ENCODE measurements at regions not wholly inside any gene's neighbourhood (a gene's known extent, or its start where the extent isn't known, plus 50 kb on each side); places are given as distances from the start of the nearest gene placed in this dataset.

- DNase-seq (ENCODE audit: low spot score): no peak
Observed at GRCh38 chr13:24008679-24009078, 111.4 kb upstream of the C1QTNF9B start.

- no peak for DNase-seq (ENCODE audit: low spot score)
Observed at GRCh38 chr13:24011266-24011665, 114.0 kb upstream of the C1QTNF9B start.

GRCh38 chr13:24012648-24013047 lies 115.3 kb upstream of the C1QTNF9B start:
- no peak for DNase-seq (ENCODE audit: low spot score)

DNA sequence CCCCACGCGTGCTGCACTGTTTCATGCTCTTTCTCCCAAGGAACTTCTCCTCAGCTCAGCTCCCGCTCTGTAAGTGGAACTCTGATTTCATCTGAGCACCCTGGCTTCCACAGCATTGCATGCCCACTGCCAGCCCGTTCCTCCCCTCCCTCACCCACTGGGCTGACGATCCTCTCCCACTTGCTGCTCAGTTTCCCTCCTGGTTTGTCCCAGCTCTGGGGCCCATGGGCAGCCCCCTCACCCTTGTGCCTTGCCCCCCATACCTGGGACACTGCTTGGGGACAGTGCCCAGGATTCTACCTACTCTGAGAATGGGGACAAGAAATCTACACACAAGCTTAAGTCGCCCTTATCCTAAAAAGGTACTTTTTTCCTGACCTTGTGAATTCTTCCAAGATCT lies 115.9 kb upstream of the C1QTNF9B start:
- DNase-seq (ENCODE audit: low spot score): no peak

DNA sequence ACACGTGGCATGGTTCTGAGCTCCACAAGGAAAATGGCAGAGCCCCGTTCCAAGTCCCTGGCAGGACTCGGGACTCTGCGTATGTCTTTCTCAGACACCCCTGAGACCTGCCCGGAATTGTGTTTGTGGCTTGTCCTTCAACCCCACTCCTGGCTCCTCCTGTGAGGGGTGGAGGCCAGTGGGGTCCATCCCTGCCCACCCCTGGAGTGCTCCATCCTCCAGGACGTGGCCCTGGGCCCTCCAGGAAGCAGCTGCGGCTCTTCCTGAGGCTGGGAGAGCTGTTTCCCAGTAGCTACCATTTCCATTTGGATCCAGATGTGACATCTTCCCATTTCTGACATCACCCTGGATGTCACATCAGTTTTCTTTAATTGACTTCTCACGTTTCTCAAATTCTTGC lies 118.7 kb upstream of the C1QTNF9B start:
- DNase-seq (ENCODE audit: low spot score): no peak

GRCh38 chr13:24022568-24022967 lies 125.3 kb upstream of the C1QTNF9B start:
- no peak for DNase-seq (ENCODE audit: low spot score)

DNA sequence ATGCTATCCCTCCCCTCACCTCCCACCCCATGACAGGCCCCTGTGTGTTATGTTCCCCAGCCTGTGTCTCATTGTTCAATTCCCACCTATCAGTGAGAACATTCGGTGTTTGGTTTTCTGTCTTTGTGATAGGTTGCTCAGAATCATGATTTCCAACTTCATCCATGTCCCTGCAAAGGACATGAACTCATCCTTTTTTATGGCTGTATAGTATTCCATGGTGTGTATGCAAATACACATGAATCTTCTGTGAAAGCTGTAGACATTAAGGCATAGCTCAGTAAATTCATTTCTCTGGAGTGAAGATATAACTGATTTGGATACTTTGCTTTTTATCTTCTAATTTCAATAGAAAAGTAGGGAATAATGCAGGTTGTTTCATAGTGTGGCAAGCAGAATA lies 125.8 kb upstream of the C1QTNF9B start:
- no peak for DNase-seq (ENCODE audit: low spot score)

DNA sequence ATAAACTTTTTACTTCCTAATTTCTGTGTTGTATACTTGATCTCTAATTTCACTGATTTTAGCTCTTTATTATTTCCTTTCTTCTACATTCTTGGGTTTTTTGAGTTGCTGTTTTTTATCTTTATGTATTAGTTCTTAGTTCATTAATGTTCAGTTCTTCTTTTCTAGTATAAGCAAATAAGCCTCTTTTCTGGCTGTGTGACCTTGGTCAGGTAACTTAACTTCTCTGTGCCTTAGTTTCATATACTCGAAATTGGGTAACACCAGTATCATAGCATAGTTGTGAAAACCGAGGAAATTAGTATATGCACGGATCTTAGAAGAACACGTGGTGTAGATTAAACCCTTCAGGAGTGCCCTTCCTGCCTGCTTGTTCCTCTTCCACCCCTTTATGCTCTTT lies 130.2 kb upstream of the C1QTNF9B start:
- no peak for DNase-seq (ENCODE audit: low spot score)

- DNase-seq (ENCODE audit: low spot score): no peak
Observed at GRCh38 chr13:24032252-24032651, 128.3 kb upstream of the SPATA13 start.

DNA sequence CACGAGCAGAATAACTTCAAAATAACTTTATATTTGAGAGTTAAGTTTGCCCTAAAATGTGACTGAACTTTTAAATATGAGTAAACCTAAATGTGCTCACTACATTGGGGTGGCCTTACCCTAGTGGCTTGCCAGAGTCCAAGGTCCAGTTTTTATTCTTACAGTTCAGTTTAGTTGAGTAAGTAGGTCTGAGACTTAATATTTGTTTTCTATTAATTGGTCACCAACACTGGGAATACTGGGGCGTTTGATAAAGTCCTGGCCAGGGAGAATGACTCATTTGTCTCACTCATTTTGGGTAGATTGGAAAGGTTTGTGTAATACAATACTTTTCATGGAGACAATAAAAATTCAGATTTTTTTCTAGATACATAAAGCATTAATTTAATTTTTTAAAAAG lies 127.8 kb upstream of the SPATA13 start:
- DNase-seq (ENCODE audit: low spot score): no peak

DNA sequence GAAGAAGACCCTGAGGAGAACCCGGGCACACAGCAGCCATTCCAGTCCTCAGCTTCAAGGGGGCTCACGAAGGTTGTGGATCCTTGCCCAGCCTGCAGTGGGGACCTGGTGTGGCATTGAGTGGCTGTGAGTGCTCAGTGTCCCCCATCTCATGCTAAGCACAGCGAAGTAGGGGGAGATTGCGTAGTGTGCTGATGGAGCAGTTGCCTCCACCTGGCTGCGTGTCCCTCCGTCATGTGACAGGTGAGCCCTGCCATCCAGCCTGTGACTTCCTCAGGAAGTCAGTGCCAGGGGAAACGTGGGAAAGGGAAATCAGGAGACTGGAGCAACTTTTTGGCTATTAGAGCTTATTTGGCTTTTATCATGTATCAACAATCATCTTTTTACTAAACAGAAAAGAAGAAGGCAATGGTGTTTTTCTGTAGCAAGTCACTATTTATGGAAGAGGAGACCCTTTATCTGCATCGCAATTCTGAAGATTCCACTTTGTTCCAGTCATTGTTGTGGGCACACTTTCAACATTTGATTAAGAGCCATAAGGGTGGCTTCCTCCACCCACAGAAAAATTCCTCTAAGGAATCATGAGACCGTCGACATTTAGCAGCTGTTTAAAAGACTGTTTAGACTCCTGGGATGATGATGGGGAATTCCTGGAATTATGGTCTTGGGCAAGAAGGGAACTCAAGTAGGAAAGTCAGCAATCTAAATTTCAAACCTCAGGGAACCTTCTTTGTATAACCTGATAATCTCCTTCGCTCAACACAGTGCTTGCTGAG lies 126.8 kb upstream of the SPATA13 start:
- DNase-seq (ENCODE audit: low spot score): no peak

- no peak for DNase-seq (ENCODE audit: low spot score)
Observed at GRCh38 chr13:24035411-24035810, 125.1 kb upstream of the SPATA13 start.

GRCh38 chr13:24036115-24036514 lies 124.4 kb upstream of the SPATA13 start:
- no peak for DNase-seq (ENCODE audit: low spot score)

DNA sequence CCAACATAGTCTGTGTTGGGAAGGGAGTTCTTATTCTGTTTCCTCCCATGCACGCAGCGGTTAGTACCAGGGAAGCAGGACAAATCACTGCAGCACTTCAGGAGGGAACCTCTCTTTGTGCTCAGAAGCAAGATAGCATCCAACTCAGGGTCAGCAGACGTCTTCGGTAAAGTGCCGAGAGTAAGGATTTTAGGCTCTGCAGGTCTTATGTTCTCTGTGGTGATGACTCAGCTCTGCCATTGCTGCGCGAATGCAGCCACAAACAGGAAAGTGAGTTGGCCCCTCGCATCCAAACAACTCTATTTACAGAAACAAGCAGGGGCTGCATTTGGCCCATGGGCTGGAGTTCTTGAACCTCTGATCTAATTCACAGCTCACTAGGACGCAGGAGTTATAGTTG lies 122.1 kb upstream of the SPATA13 start:
- DNase-seq (ENCODE audit: low spot score): no peak

DNA sequence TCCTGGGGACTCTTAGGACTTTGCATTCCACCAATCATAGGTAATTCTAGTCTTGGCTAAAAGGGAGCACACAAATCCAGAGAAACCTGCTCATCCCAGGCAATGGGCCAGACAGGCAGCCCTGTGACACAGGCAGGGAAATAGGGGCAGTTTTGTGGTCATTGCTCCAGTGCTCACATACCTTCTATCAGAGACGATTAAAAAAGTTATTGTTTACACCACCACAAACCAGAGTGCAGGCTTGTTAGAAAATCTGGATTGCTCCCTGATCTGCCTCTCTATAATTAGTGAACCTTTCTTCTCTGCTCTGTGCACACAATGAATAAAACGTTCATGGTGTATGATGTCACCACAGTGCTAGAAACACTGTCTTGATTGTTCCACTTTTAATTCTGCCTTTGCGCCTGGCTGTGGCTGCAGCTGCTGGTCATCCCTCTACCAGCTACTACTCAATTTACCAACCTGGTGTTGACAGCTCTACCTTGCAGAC lies 121.6 kb upstream of the SPATA13 start:
- no peak for DNase-seq (ENCODE audit: low spot score)

DNA sequence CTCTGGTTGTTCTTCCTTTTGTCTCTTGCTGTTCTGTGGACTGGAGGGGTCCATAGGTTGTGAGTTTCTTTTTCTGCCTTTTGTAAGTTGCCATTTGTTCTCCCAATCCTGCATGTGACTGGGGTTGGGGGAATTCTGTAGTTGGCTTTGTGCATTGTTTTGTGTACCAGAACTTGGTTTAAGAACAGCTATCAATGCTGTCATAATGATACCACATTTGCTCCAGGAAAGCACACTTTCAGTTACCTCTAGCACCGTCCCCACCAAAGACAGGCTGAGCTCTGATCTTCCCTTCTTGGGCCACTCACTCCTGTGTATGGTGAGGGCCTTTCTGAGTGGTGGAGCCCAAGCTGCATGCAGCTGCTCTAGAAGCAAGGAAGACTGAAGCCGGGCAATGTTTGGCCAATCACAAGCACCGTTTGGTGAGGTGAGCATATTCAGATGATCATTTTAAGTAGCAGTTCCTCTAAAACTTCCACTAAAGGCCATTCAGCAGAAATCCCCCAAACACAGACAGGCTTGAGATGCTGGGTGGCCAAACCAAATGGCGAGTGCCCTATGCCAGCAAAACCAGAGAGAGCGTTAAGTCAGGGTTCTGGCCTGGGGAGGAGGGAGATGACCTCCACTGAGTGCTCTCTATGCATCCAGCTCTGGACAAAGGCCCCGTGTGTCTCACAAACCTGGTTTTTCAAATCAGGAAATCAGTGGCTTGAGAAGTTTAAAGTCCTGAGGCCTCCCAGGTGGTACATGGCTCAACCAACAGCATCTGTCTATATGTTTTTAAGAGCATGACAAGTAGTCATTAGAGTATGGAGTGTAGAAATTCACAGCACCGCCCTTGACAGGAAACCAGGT lies 120.7 kb upstream of the SPATA13 start:
- DNase-seq (ENCODE audit: low spot score): no peak

GRCh38 chr13:24040835-24041234 lies 119.7 kb upstream of the SPATA13 start:
- no peak for DNase-seq (ENCODE audit: low spot score)

- DNase-seq (ENCODE audit: low spot score): no peak
Observed at GRCh38 chr13:24041651-24042225, 118.8 kb upstream of the SPATA13 start.

DNA sequence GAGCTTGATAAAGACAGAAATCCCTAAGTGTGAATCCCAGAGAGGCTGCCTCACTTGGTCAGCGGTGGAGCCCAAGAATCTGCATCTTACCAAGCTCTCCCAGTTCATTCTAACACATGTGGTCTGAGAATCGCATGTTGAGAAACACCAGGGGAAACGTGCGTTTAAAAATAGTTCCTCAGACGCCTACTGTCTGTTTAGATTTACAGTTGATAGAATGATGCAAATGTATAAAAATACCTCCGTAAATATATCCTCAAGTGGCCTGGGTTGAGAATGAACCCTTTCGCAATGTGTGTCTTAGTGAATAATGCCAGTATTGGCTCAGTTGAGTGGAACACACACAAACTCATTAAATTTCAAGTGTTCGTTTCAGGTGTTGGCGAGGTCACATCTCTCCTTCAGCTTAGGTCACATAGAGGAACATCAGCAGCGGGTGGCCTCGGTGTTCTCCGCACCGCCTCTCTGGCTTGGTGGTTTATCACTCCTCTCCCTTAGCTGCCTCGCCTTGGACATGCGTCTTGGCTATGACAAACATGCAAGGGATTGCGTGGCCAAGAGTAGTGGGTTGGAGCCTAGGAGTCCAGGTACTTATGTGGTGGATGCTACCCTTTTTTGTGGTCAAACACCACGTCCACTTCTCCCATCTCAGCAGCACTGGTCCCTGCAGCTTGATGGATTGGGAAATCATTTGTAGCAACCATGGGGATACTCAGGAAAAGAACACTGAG lies 117.6 kb upstream of the SPATA13 start:
- no peak for DNase-seq (ENCODE audit: low spot score)

- DNase-seq (ENCODE audit: low spot score): no peak
Observed at GRCh38 chr13:24043590-24044350, 116.8 kb upstream of the SPATA13 start.

DNA sequence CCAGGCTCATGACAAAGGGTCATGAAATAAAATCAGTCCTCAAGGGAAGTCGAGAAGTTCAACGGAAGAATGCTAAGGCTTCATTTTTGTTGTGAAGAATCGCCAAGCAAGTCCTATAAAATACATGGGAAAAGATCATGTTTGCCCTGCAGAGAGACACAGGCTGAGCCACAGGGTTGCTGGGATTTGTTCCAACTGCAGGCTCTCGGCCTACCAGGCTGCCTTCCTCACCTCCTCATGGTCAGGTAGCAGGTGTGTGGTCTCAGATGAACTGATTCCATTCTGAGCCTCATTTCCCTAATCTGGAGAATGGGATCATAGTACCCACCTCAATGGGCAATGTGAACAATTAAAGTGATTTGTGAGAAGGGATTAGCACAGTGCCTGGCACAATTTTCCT lies 114.9 kb upstream of the SPATA13 start:
- DNase-seq (ENCODE audit: low spot score): no peak
